Ovary (tissue), 3 donors: ENCODE measurements at regions not wholly inside any gene's neighbourhood (a gene's known extent, or its start where the extent isn't known, plus 50 kb on each side); places are given as distances from the start of the nearest gene placed in this dataset.

Experiments
- CTCF ChIP-seq, 3 donors: fragments of 450-650 bp in 2 of 3; fragments of 200-600 bp in 1 of 3; IDR thresholded peaks; one replicate each; pipeline versions ENCODE4 v1.5.1 to v1.8.0; 2016 to 2022; ENCODE audit warnings: antibody characterized with exemption in 3 of 3, mild to moderate bottlenecking in 1 of 3
- EP300 ChIP-seq: sonication (generic); formaldehyde crosslinking; IDR thresholded peaks from one replicate; pipeline ENCODE4 v1.6.1; 2017; ENCODE audit warnings: antibody characterized with exemption
- POLR2A ChIP-seq: fragments of 450-650 bp; IDR thresholded peaks from one replicate; pipeline ENCODE4 v1.6.1; 2017; ENCODE audit warnings: antibody characterized with exemption, mild to moderate bottlenecking, moderate library complexity
- donor health status: DM: no; HTN: no; CAD: no.

GRCh38 chr13:106263801-106264200 lies 271.7 kb downstream of the EFNB2 start:
- TF ChIP-seq CTCF (IDR thresholded peaks at IDR 0.05): no peak
- TF ChIP-seq POLR2A: no peak
- no peak for TF ChIP-seq EP300
